HG02981 (cell line): ENCODE measurements at regions not wholly inside any gene's neighbourhood (a gene's known extent, or its start where the extent isn't known, plus 50 kb on each side); places are given as distances from the start of the nearest gene placed in this dataset.

Experiments used
- ATAC-seq: cut with Tn5 transposase; IDR thresholded peaks from one replicate; pipeline ENCODE4 v1.9.1; 2021; ENCODE audit warnings: mild to moderate bottlenecking, moderate library complexity; ENCODE audit not compliant: unreplicated experiment

DNA sequence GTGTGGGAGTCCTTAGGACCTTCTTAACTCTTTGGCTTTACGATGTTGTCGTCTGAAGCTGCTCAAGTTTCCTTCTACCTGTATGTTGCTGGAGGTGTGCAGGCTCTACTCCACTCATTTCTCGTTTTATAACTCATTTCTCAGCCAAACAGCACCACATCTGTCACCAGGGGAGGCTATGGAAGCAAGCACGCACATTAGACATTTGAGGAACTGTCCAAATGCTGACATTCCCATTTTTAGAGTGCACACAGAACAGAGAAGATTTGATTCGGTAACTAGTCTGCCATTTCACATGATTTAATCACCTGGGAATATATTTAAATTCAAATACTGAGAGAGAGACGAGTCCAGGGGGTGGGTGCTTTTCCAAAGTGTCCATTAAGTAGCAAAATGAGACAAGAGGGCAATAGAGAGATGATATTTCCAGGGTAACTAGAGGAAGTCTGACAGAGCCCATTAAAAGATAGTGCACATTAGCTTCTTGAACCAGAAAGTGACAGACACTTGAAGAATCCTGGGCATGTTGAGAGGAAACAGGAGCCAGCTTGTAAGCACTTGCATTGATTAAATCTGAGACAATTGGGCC is 793.3 kb downstream of the TDRD15 start:
- no peak for ATAC-seq

DNA sequence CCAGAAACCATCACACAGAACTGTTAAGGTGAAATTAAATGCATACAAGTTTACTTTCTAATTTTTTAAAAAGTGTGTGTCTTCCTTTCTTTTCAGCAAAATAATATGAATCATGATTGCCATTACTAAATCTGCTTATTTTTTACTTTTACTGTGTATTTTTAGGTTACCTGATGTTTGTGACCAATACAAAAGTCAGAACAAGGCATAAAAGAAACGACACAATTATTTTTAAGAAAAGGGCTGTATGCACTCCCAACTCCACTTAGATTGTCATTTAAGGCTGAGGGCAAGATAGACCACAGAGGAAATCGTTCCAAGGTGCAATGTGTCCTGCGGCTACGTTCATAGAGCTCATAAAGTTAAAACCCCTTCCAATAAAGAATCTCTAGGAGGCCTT is 797.0 kb downstream of the TDRD15 start:
- ATAC-seq, result no peak

DNA sequence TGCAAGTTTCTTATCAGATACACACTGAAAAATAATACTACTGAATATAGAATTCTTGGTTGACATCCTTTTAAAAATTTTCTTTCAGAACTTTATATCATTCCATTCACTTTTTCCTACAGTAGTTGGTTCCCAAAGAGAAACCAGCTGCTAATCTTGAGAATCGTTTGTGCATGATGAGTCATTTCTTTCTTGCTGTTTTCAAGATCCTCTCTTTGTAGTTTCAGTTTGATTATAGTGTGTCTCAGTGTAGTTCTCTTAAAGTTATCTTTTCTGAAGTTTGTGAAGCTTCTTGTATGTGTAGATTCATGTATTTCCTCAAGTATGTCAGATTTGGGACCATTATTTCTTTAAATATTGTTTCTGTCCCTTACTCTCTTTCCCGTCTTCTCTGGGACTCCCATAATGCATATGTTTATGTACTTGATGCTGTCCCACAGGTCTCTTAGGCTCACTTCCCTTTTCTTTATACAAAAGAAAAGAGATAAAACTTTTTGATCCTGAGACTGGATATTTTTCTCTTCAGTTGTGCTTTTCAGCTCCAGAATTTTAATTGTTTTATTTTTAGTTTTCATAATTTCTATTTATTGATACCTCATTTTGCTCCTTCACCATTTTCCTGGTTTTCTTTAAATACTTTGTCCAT is 801.0 kb downstream of the TDRD15 start:
- peak; percentile 76 for ATAC-seq

DNA sequence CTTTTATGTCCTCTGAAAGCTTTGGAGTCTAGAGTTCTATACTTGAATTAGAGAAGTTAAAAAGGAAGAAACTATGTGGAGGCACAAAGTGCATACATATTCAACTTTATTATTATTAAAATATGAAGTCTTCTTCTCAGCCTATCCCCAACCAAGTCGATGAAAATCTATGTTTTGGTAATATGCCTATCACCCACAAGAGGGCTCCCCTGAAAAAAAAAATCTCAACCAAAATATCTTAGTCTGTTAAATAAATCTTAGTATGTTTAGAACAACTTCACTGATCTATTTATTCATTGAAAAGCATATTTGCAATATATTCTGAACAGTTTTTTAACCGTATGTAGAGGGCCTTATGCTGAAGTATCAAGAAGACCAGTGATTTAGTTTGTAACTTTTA is 804.5 kb downstream of the TDRD15 start:
- ATAC-seq, result no peak

DNA sequence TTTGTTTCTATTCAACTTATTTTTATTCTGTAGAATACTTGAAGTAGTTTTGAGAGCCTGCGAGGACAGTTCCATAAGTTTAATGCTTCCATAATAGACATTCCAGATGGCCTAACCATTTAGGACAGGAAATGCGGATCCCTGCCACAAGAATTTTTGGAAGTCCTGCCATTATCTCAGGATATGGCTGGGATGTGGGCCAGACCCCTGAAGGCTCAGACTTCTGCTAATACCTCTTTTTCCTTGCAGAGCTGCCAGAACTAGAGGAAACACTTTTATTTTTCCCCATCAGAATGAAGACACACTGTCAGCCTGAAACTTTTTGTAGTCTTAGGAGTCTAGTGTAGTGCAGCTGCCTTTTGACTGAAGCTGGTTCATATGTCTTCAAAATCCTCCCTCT is 806.5 kb downstream of the TDRD15 start:
- ATAC-seq, result no peak

GRCh38 chr2:21939967-21940366 is 816.2 kb downstream of the TDRD15 start:
- no peak for ATAC-seq

DNA sequence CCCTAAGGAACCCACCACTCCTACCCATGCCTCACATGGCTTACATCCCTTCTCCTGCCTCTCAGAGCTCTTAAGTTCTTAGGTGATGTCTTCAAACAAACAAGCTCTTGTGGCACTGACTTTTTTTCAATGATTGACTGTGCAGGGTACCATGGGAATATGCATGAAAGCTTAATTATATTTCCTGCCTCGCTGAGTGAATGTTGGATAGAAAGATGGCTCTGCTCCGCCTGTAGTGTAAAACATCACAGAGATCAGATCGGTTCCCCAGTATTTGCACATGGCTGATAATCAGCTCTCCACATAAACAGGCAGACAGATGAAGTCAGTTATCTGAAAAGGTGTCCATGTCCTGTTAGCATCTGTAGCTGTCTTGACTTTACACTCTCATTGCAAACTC is 820.8 kb downstream of the TDRD15 start:
- ATAC-seq, result no peak

DNA sequence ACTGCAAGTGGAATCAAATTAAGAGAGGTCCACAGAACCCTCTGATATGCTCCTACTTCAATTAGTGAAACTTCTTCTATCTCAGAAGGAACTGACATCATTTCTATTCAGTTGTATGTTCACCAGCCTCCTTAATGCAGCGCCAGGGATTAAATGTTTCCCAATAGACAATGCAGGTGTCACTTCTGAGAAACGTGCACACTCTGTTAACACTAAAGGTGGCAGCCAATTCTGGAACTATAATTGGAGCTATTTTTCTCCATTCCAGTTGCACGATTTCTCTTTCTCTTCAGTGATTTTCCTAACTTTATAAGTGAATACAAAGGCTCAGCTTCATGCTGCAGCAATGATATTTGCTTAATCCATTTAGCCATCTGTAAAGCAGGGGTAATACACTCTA is 821.9 kb downstream of the TDRD15 start:
- no peak for ATAC-seq

- ATAC-seq, result no peak
These were observed 823.3 kb downstream of the TDRD15 start for GRCh38 chr2:21947046-21947445.

DNA sequence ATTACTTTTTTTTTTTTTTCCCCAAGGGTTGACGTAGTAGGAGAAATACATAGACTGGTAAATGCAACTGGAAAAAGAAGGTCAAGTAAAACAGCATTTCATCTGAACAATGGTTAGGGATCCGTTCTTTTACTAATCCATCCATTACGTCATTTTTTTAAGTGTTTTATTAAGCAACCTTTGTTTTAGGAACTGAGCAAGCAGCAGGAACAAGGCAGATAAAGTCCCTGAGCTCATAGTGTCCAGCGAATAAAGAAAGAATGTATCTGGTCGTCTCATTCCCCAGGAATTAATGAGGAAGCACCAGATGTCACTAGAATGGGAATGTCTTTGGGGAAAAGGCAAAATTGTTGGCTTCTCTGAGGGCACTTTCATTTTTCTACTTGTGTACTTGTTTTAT is 842.4 kb downstream of the TDRD15 start:
- no peak for ATAC-seq

- ATAC-seq, result no peak
These were observed 847.2 kb downstream of the TDRD15 start for GRCh38 chr2:21970971-21971370.

DNA sequence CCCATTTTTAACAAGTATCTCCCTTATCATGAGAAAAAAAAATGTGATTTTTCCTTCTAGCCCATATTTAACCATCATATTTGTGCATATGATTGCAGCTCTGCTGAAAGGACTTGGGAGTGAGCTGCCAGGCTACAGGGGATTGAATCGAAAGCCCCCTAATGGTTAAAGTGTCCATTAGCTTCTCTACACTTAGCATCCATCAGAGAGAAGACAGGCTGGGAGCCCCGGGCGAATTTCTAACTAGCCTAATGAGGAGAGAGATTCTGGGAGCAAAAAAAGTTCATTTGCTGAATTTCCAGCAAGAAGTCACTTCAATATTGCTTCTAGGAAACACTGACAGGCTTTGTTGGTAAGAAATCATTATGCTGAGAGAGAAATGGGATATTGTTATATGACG is 848.8 kb downstream of the TDRD15 start:
- ATAC-seq, result no peak

GRCh38 chr2:21981127-21981526 is 857.4 kb downstream of the TDRD15 start:
- no peak for ATAC-seq

DNA sequence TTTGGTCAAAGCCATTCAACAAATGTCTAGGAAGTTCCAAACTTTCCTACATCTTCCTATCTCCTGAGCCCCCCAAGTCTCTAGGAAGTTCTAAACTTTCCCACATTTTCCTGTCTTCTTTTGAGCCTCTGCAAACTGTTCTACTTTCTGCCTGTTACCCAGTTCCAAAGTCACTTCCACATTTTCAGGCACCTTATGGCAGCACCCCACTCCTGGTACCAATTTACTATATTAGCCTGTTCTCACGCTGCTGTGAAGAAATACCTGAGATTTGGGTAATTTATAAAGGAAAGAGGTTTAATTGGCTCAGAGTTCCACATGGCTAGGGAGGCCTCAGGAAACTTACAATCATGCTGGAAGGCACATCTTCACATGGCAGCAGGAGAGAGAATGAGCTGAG is 869.2 kb downstream of the TDRD15 start:
- ATAC-seq, result no peak

GRCh38 chr2:21996339-21996738 is 872.6 kb downstream of the TDRD15 start:
- no peak for ATAC-seq

DNA sequence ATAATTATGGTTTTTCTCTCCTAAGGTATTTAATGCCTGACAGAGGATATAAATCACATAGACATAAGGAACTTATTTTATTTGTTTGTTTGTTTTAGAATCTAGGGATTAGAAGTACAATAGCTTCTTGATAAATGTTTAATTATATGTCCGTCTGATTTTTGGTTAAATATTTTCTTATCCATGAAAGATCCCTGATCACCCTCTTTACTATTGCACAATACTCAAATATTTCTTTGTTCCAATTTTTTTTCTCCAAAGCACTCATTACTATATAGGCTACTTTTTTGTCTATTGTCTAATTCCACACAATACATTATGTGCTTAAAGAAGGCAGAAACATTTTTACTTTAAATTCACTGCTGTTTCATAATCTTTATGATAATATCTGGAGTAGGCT is 875.8 kb downstream of the TDRD15 start:
- ATAC-seq, result no peak

GRCh38 chr2:22002066-22002465 is 878.3 kb downstream of the TDRD15 start:
- no peak for ATAC-seq

GRCh38 chr2:22003270-22003669 is 879.5 kb downstream of the TDRD15 start:
- no peak for ATAC-seq

DNA sequence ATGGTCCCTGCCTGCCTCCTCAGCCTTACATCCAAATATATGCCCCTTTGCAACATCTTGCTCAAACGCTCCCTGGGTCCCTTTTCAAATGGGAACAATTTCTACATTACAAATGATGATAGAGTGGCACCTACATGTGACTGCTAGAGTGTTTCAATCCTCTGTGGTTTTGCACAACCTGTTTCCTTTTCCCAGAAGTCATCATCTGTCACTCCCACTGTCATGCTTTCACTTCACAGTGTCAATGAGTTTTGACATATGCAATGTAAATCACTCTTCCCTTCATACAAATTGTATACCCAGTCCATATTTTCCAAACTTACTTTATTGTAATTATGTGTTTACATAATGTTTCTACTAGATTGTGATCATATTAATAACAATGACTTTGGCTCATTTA is 887.3 kb downstream of the TDRD15 start:
- ATAC-seq, result no peak

- ATAC-seq, result no peak
These were observed 896.4 kb downstream of the TDRD15 start for GRCh38 chr2:22020091-22020742.

GRCh38 chr2:22027345-22028005 is 903.7 kb downstream of the TDRD15 start:
- no peak for ATAC-seq

DNA sequence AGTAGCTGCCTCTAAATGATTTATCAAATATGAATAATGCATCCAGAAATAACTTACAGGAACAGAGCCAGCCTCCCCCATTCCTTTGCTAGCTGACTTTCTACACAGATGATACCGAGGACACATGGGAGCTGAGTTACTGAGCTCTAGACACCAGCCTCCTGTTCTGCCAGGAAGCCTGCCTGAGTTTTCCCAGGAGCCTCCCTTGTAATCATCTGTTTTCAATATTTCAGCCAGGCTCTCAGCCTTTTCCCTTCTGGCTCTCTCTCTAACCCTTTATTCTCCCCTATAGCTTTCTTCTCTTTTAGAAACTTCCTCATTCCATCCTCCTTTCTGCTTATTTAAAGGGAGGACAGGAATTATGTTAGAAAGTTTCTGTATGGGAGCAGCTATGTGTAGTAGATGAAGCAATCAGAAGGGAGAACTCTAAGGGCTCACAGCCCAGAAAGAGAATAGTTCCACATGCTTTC is 911.6 kb downstream of the TDRD15 start:
- no peak for ATAC-seq
